HS-27A (cell line): ENCODE measurements at regions not wholly inside any gene's neighbourhood (a gene's known extent, or its start where the extent isn't known, plus 50 kb on each side); places are given as distances from the start of the nearest gene placed in this dataset.
"Not testable (repeated sequence)": the region's sequence is repeated elsewhere in the genome, so short reads cannot be mapped to it uniquely, and the experiment has no call there.

Source experiments
- DNase-seq: peaks from one replicate; pipeline ENCODE4 v3.0.0-alpha.2; 2012; ENCODE audit warnings: low read depth, missing footprints

- no peak for DNase-seq
These were observed 1927.4 kb downstream of the PCDH9 start for GRCh38 chr13:65302691-65303090.

DNA sequence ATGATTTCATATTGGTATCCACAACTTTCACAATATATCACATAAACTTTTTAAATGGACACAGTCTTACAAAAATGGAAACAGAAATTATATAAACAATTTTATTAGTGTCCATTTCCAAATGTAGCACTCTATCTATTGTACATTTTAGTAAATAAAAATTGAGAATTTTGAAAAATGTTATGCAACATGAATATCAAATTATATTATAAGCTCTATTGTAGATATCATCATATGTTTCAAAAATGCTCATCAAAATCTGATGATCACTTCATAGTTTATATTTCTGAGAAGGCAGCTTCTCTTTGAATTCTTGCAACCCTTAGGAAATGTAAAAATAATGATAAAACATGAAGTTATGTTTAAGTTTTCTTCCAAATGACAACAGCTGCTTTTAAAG is 1928.6 kb downstream of the PCDH9 start:
- no peak for DNase-seq

GRCh38 chr13:65300220-65300619 is 1929.9 kb downstream of the PCDH9 start:
- DNase-seq = no peak

DNA sequence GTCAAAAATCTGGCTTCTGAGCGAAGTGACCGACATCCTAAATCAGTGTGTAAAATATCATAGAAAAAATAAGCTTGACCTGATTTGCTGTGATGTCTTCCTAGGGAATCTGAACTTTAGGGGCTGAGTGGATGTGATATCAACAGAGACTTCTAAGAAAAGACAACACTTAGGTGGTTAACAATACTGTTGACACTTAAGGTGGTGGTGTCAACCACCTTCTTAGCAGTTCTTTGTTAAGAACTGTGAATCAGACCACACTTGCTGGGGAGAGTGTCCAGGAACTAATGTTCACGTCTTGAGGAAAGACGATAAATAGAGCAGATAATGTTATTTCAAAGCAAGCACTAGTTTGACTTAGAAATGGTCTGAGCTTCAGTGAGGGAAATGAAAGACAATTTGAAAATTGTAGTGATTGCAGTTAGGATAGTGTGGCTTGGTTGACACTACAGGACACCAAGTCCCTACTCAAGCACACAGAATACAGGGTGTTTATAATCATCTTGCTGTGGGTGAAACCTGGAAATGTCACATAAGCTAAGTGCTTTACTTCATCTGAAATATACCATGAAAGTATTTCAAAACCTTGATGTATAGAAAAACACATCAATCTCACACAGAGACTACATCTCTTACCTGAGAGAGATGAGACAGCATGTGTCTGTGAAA is 1936.5 kb downstream of the PCDH9 start:
- no peak for DNase-seq

GRCh38 chr13:65292488-65292901 is 1937.6 kb downstream of the PCDH9 start:
- peak; percentile 4 for DNase-seq

GRCh38 chr13:65287405-65287804 is 1942.7 kb downstream of the PCDH9 start:
- no peak for DNase-seq

DNA sequence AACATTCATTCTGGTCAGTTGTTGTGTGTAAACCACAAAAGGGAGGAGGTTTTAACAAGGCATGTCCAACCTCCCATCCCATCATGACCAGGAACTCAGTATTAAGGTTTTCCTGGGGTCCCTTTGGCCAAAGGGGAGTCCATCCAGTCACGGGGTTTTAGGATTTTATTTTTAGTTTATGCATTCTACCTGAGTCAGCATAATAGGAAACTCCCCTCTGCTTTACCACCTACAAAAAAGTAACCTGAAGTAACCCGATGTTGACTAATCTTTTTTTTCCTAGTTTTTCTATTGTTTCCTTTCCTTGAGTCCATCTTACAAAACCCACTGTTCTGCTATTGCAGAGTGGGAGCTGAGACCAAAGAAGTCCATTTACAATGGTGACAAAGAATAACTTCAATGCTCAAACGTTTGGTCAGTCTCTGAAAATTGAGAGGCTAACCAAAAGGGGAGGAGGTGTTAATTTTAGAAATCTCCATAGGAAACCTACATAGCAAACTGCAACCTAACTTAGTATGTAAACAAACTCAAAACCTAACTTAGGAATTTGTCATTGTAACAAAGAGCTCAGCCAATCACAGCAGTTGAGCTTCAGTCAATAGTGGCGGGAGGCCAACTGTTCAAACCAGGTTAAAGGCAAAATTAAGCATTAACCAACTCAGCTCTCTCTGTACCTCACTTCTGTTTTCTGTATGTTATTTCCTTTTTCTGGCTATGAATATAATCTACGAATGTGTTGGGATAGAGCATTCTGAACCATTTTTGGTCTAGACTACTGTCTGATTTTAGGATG is 1954.1 kb downstream of the PCDH9 start:
- DNase-seq = no peak

GRCh38 chr13:65275108-65275507 is 1955.0 kb downstream of the PCDH9 start:
- no peak for DNase-seq

GRCh38 chr13:65273811-65274420 is 1956.2 kb downstream of the PCDH9 start:
- not testable (repeated sequence) for DNase-seq

GRCh38 chr13:65268009-65268408 is 1962.1 kb downstream of the PCDH9 start:
- no peak for DNase-seq

- no peak for DNase-seq
These were observed 1964.1 kb downstream of the PCDH9 start for GRCh38 chr13:65265988-65266387.

DNA sequence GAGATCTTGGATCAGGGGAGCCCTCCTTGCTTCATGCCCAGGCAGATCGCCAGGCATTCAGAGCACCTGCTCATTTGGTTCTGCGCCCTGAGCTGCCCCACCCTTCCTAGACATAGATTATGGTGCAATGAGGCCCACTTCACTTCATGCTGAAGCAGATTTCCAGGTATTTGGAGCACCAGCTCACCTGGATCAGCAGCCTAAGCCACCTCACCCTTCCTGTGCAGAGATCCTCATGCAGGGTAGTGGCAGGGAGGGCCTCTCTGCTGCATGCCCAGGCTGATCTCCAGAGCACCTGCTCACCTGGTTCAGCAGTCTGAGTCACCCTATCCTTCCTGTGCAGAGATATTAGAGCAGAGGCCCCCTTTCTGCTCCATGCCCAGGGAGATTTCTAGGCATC is 1966.1 kb downstream of the PCDH9 start:
- no peak for DNase-seq

GRCh38 chr13:65260946-65261891 is 1968.9 kb downstream of the PCDH9 start:
- no peak for DNase-seq

DNA sequence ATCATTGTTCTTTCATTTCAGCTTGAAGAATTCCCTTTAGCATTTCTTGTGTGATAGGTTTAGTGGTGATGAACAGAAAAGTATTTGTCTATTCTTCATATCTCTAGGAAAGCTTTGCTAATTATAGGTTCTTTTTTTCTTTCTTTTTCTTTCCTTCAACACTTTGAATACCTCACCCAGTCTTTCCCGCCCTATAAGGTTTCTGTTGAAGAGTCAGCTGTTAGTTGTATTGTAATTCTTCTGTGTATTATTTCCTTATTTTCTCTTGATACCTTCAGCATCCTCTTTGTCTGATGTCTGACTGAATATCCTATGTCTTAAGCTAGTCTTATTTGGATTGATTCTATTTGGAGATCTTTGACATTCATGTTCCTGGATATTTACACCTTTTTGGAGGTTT is 1989.4 kb downstream of the PCDH9 start:
- DNase-seq = no peak

GRCh38 chr13:65236841-65237418 is 1993.2 kb downstream of the PCDH9 start:
- no peak for DNase-seq

GRCh38 chr13:65217471-65217995 is 2012.6 kb downstream of the PCDH9 start:
- DNase-seq = no peak

DNA sequence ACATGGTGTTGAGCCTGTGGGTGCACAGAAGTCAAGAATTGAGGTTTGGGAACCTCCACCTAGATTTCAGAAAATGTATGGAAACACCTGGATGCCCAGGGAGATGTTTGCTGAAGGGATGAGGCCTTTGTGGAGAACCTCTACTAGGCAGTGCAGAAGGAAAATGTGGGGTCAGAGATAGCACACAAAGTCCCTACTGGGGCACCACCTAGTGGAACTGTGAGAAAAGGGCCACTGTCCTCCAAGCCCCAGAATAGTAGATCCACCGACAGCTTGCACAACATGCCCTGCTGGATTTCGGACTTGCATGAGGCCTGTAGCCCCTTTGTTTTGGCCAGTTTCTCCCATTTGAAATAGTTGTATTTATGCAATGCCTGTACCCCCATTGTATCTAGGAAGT is 2027.3 kb downstream of the PCDH9 start:
- DNase-seq = not testable (repeated sequence)

DNA sequence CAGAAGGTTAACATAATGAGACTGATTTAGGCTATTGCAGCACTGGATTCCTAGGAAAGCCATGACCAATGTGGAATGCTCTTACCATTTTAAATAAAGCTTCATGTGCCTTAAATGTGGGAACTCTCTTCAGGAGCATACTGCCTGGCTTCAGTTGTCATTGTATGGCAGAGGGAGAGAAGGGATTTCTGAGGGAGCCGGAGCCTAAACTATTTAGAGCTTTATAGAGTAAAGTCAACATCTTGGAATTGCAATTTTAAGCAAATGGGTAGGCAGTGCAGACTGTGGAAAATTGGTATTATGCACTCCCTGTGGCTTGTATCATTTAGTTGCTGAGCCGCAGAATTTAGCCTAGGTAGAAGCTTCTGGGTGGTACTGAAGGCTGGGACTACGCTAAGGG is 2041.4 kb downstream of the PCDH9 start:
- no peak for DNase-seq

DNA sequence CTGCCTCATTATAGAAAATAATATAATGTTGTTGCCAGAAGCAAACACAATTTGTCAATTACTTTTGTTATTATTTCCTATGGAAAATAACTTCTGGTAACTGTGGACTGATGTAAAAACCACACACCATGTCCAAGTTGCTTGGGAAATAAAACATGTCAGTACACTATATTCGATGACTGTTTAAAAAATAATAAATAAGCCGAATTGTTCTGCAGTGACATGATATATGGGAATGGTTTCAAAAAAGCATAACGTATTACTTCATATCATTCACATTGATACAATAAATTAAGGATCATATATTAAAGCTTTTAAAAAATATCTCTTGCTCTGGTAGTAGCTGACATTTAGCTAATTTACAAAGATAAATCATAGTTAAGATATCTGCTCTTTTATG is 2062.1 kb downstream of the PCDH9 start:
- no peak for DNase-seq

DNA sequence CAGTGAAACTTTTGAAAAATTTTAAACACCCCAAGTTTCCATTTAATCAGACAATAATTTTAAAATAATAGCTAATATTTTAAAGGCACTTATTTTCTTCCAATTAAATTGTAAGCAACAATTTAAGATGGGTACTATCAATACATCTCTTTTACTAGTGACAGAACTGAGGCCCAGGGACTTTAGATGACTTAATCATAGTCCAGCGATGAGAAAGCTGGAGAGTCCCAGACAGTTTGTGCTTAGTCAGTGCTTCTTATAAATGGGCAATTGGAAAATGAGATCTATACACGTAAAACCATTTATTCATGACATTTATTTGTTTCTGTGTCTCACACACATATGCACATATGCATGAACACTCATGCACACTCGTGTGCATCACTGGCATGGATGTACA is 2063.5 kb downstream of the PCDH9 start:
- no peak for DNase-seq

DNA sequence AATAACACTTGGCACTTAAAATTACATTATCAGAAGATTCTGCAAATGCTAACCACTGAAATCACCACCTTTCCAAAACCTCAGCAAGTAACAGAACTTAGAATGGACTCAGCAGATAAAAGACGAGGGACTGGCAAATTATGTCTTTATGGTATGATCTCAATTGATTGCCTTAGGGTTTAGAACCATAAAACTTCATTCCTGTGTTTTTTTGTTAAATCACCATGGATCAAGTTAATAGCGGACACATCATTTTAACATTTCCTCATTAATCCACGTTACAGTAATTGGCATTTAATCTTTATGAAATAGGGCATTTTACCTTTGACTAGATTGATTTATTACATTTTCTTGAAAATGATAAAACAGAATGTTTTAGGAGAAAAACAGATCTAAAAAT is 2070.3 kb downstream of the PCDH9 start:
- DNase-seq = no peak
